ENCODE measurements at regions not wholly inside any gene's neighbourhood (a gene's known extent, or its start where the extent isn't known, plus 50 kb on each side); places are given as distances from the start of the nearest gene placed in this dataset.

DNA sequence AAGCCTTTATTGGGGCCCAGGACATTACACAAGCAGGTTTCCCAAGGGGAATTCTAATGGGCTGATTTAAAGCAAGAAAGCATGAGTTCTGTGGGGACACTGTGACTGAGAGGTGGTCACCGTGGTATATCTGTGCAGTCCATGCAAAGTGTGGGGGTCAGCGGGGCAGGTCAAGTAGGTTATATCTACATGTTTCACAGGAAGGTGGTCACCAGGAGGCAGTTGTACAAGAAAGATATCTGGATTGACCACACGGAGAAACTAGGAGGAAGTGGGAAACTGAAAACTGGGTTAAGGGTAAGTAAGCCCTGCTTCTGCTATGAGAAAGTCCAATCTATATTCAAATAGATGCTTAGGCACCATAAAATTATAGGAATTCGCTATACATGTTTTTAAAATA is 77.8 kb upstream of the CNOT2 start:
- DNase-seq, result no peak

DNA sequence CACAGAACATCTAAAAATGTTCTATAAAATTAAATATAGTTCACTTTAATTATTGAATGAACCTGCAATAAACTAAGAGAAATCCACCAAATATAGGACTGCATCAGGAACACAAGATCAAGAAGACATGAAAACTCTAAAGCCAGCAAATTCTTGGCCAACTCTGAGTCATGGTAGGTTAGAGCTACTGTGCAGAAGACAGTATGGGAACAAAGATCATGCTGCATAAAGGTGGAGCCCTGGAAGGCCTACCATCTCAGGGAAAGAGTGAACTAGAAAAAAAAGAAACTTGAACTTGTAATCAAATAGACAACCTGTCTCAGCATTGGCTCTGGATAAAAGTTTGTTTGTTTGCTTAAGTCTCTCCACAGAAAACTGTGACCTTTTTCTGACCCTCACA is 66.9 kb upstream of the CNOT2 start:
- no peak for DNase-seq

DNA sequence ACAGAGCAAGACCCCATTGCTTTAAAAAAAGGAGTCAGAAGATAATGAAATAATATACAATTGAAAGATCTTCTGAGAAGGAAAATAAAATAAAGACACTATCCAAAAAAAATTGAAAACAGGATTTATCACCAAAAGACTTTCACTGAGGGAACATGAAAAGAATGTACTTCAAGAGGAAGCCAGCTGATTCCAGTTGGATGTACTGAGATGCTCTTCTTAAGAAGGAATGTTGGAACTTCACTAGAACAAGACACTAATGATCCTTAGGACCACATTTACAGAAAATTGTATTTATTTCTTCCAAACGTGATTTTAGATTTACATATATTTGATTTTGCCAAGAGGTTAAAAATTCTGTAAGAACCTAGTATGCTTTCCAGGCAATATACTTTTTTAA is 65.6 kb upstream of the CNOT2 start:
- DNase-seq, result peak; percentile 54

DNA sequence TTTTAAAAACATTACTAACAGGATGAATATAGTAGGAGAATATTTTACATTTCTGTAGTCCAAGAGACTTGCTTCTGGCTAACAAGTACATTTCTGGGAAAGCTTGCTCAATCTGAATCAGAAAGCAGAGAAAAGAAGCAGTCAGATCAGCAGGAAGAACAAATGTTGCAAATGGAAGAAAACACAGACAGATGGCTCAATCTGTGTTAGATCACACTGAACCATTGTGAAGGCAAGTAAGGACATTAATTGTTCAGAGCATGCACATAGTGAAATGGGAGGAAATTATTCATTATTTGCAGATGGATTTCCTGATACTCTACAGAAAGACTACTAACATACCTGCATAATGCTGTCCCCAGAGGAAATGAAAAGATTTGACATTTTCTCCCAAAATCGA is 65.2 kb upstream of the CNOT2 start:
- DNase-seq, result peak; percentile 87

DNA sequence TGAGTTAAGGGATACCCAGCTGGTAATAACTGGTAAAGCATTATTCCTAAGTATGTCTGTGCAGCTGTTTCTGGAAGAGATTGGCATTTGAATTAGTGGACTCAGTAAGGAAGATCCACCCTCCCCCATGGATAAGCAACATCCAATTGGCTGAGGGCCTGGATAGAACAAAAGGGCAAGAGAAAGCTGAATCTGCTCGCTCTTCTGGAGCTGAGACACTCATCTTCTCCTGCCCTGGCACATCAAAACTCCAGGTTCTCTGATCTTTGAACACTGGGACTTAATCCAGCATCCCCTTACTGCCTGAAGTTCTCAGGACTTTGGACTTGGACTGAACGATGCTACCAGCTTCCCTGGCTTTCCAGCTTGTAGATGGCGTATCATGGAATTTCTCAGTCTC is 63.1 kb upstream of the CNOT2 start:
- peak; percentile 24 for DNase-seq

DNA sequence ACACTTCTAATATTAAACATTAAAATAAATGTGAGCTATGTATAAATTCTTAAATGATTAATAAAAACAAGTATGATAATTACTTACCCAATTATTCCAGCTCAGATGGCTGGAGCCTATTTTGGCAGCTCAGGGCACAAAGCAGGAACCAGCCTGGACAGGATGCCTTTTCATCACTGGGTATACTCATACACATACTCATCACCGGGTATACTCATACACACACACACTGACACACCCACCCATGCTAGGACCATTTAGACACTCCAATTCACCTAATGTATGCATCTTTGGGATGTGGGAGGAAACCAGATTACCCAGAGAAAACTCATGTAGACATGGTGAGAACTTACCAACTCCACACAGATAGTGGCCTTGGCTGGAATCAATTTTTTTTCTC is 57.9 kb upstream of the CNOT2 start:
- DNase-seq, result no peak

- DNase-seq, result peak; percentile 82
Measured at GRCh38 chr12:70186436-70186835, 56.8 kb upstream of the CNOT2 start.

DNA sequence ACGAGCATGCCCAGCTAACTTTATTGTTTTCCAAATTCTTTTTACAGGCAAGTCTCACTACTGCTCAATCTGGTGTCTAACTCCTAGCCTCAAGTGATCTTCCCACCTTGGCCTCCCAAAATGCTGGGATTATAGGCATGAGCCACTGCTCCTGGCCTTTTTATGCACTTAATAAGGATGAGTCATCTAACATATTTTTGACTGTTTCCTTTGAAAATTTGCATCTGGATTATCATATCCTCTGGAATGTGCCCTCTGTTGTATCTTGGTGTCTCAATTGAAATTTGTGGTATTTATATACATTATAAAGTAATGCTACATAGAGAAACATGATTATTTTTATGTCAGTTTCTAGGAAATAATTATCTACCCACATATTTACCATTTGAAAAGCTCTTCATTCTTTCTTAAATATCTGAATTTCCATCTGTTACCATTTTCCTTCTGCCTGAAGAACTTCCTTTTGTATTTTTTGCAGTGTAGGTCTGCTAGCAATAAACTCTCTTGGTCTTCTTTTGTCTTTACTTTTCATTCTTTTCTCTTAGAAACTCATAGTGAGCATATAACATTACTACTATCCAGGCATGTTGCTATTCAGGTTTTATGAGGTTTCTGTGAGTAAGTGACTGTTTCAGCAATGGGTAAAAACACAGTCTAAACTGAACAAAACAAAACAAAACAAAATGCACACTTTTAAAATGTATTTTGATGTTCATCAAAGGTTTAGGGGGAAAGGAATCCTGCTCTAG is 52.8 kb upstream of the CNOT2 start:
- no peak for DNase-seq
